Endothelial cell of umbilical vein (primary cell): ENCODE measurements at regions not wholly inside any gene's neighbourhood (a gene's known extent, or its start where the extent isn't known, plus 50 kb on each side); places are given as distances from the start of the nearest gene placed in this dataset.

Experiments used
- BruUV-seq: library from RNA; stranded (reverse); fragments of 400-500 nt; replicated peaks from 2 replicates; lab custom pipeline; 2021; lab: Mats Ljungman, UMichigan
- CTCF ChIA-PET: fragments of 300-600, 350-600 bp; sonication (Branson Sonifier 250); formaldehyde crosslinking; loops from one replicate; lab custom pipeline; 2021; ENCODE audit warnings: antibody characterized with exemption, inconsistent platforms; lab: Charles Lee
- POLR2A ChIA-PET: fragments of 300-600, 350-600 bp; sonication (Branson Sonifier 250); formaldehyde crosslinking; loops from one replicate; lab custom pipeline; 2021; ENCODE audit warnings: antibody characterized with exemption, inconsistent platforms; lab: Charles Lee
- DNase-seq: peaks from one replicate; pipeline ENCODE4 v3.0.0-alpha.2; 2011; ENCODE audit warnings: low read depth, low spot score
- FAIRE-seq: peaks from 2 replicates; lab custom pipeline; 2011; peaks lifted over from hg19 to GRCh38; lab: Jason Lieb, UNC
- H2AFZ ChIP-seq: 2 replicates; pipeline ENCODE4 v1.6.0; 2012; ENCODE audit warnings: low read depth, low read length, control low read depth, inconsistent platforms
- H3K27ac ChIP-seq: 2 replicates; pipeline ENCODE4 v1.5.1; 2011; ENCODE audit warnings: low read depth, mild to moderate bottlenecking, control low read depth, low read length, moderate library complexity; ENCODE audit not compliant: insufficient read depth
- H3K27me3 ChIP-seq, 2 experiments: 2 replicates each; pipeline versions ENCODE4 v1.6.0 to v1.6.1; 2011; ENCODE audit warnings: low read length in 2 of 2, mixed read lengths in 1 of 2; ENCODE audit not compliant: control insufficient read depth in 2 of 2, insufficient read depth in 2 of 2
- H3K36me3 ChIP-seq, 2 experiments: 2 replicates in 1 of 2; 3 replicates in 1 of 2; pipeline ENCODE4 v1.5.1; 2011; ENCODE audit warnings: low read length in 2 of 2, mild to moderate bottlenecking in 1 of 2, moderate library complexity in 1 of 2; ENCODE audit not compliant: control insufficient read depth in 2 of 2, insufficient read depth in 2 of 2; ENCODE audit errors: extremely low read depth in 1 of 2
- H3K4me1 ChIP-seq: 3 replicates; pipeline ENCODE4 v1.5.1; 2011; ENCODE audit warnings: mild to moderate bottlenecking, low read length; ENCODE audit not compliant: control insufficient read depth, insufficient read depth; ENCODE audit errors: extremely low read depth
- H3K4me2 ChIP-seq: 2 replicates; pipeline ENCODE4 v1.6.1; 2011; ENCODE audit warnings: low read length, control low read depth, mixed read lengths; ENCODE audit not compliant: insufficient read depth
- H3K4me3 ChIP-seq, 3 experiments: fragments of 200-600 bp in 1 of 3; sonication (generic), shearing (Covaris generic) in 1 of 3; replicated peaks in 1 of 3; 2 replicates each; pipeline ENCODE4 v1.5.1; 2011 to 2016; ENCODE audit warnings: control low read depth in 3 of 3, low read length in 3 of 3, mild to moderate bottlenecking in 2 of 3, inconsistent platforms in 1 of 3, low read depth in 1 of 3, moderate library complexity in 1 of 3; ENCODE audit not compliant: insufficient read depth in 1 of 3
- H3K79me2 ChIP-seq: 2 replicates; pipeline ENCODE4 v1.6.0; 2012; ENCODE audit warnings: low read length, inconsistent platforms; ENCODE audit not compliant: control insufficient read depth, insufficient read depth
- H3K9ac ChIP-seq: replicated peaks from 2 replicates; pipeline ENCODE3; 2011; ENCODE audit warnings: low read length, control low read depth; ENCODE audit not compliant: insufficient read depth; ENCODE audit errors: extremely low read depth
- H3K9me1 ChIP-seq: replicated peaks from 3 replicates; pipeline ENCODE4 v1.6.0; 2011; ENCODE audit warnings: mild to moderate bottlenecking, low read length; ENCODE audit not compliant: control insufficient read depth, insufficient read depth; ENCODE audit errors: extremely low read depth
- H3K9me3 ChIP-seq: replicated peaks from 2 replicates; pipeline ENCODE4 v1.5.1; 2012; ENCODE audit warnings: low read length, inconsistent platforms; ENCODE audit not compliant: control insufficient read depth, insufficient read depth
- H4K20me1 ChIP-seq: replicated peaks from 2 replicates; pipeline ENCODE3; 2011; ENCODE audit warnings: mild to moderate bottlenecking, low read length; ENCODE audit not compliant: control insufficient read depth, insufficient read depth; ENCODE audit errors: extremely low read depth
- CTCF ChIP-seq, 2 donors: IDR thresholded peaks; 1 replicate in 1 of 2; 2 replicates in 1 of 2; pipeline ENCODE4 v1.5.1; 2011; ENCODE audit warnings: low read length in 2 of 2, mild to moderate bottlenecking in 2 of 2, moderate library complexity in 2 of 2, control low read depth in 1 of 2, inconsistent platforms in 1 of 2, low read depth in 1 of 2; ENCODE audit not compliant: insufficient read depth in 1 of 2; ENCODE audit errors: extremely low read depth in 1 of 2
- EZH2 ChIP-seq: IDR thresholded peaks from 2 replicates; pipeline ENCODE4 v1.6.1; 2012; ENCODE audit warnings: borderline replicate concordance, low read depth, mild to moderate bottlenecking, moderate library complexity, low read length, inconsistent platforms; ENCODE audit not compliant: severe bottlenecking
- FOS ChIP-seq: IDR thresholded peaks from 2 replicates; pipeline ENCODE4 v1.6.1; 2011; ENCODE audit warnings: mild to moderate bottlenecking, low read length, moderate library complexity, borderline replicate concordance; ENCODE audit not compliant: insufficient read depth
- GATA2 ChIP-seq: IDR thresholded peaks from 2 replicates; pipeline ENCODE4 v1.7.0; 2011; ENCODE audit warnings: low read depth, mild to moderate bottlenecking, moderate library complexity, mixed read lengths, low read length; ENCODE audit not compliant: insufficient read length, insufficient read depth
- JUN ChIP-seq: IDR thresholded peaks from 2 replicates; pipeline ENCODE4 v1.6.1; 2011; ENCODE audit warnings: borderline replicate concordance, low read depth; ENCODE audit not compliant: insufficient read length, insufficient read depth
- MAX ChIP-seq: IDR thresholded peaks from 2 replicates; pipeline ENCODE4 v1.6.1; 2011; ENCODE audit not compliant: insufficient read depth, insufficient read length
- MYC ChIP-seq: IDR thresholded peaks from one replicate; pipeline ENCODE4 v1.6.1; 2011; ENCODE audit warnings: mild to moderate bottlenecking, low read depth, low read length
- POLR2A ChIP-seq: IDR thresholded peaks from 2 replicates; pipeline ENCODE4 v1.6.1; 2012; ENCODE audit warnings: low read depth, mild to moderate bottlenecking, control low read depth, low read length
- POLR2AphosphoS5 ChIP-seq: IDR thresholded peaks from 2 replicates; pipeline ENCODE4 v1.6.1; 2012; ENCODE audit warnings: low read depth, mild to moderate bottlenecking, control low read depth, low read length, moderate library complexity; ENCODE audit not compliant: insufficient read depth
- dilution Hi-C: fragments of 300-500 bp; cut with MboI; formaldehyde crosslinking; loops from one replicate; pipeline ENCODE4 v1.15.0; 2019; ENCODE audit warnings: low sequenced_read_pairs; ENCODE audit not compliant: extremely low pct_ligation_motif_present
- intact Hi-C: fragments of 100-400 bp; cut with micrococcal nuclease; formaldehyde crosslinking; loops from one replicate; pipeline ENCODE4 v1.10.0; 2022

GRCh38 chr7:68393051-68393450 is 1205.2 kb upstream of the AUTS2 start:
- TF ChIP-seq FOS (no peak), POLR2A (no peak), MYC (no peak), EZH2 (no peak), CTCF (IDR thresholded peaks at IDR 0.05; ENCODE audit: extremely low read depth in 1 of 2, insufficient read depth in 1 of 2, low read depth in 1 of 2, low read length in 2 of 2) (no peak), GATA2 (no peak), JUN (no peak), MAX (no peak), POLR2AphosphoS5 (no peak)
- H3K4me2 ChIP-seq, result no peak overlapping the region
- ChIA-PET CTCF (no interaction called here), POLR2A (no interaction called here)
- H3K4me3 ChIP-seq, result no peak overlapping the region
- dilution Hi-C loops (no loop called here), intact Hi-C loops (no loop called here)
- H4K20me1 ChIP-seq, result no peaks in the 10 kb centered on the region
- H3K27me3 ChIP-seq, result no peaks in the 10 kb centered on the region
- no peaks in the 10 kb centered on the region for H3K9me1 ChIP-seq
- BruUV-seq, result no TSS peak
- H3K79me2 ChIP-seq, result no peaks in the 10 kb centered on the region
- H3K36me3 ChIP-seq, result no peaks in the 10 kb centered on the region
- DNase-seq, result no peak
- no peak overlapping the region for H3K27ac ChIP-seq
- H3K4me1 ChIP-seq, result no peaks in the 10 kb centered on the region
- H3K9me3 ChIP-seq, result peaks cover 8% of the 10 kb centered on the region
- FAIRE-seq, result no peak
- H2AFZ ChIP-seq, result no peak overlapping the region
- H3K9ac ChIP-seq, result no peak overlapping the region
